Suprapubic skin (tissue), 4 donors: ENCODE measurements at regions not wholly inside any gene's neighbourhood (a gene's known extent, or its start where the extent isn't known, plus 50 kb on each side); places are given as distances from the start of the nearest gene placed in this dataset.

Experiments
- DNase-seq, 2 donors: peaks; one replicate each; pipeline ENCODE4 v3.0.0-alpha.2; 2019; ENCODE audit warnings: low spot score in 2 of 2
- H3K27ac ChIP-seq: fragments of 200-600 bp; sonication (generic); one replicate; pipeline ENCODE4 v1.5.1; 2019
- H3K27me3 ChIP-seq: fragments of 200-600 bp; sonication (generic); one replicate; pipeline ENCODE4 v1.5.1; 2019
- H3K36me3 ChIP-seq: fragments of 200-600 bp; sonication (generic); one replicate; pipeline ENCODE4 v1.5.1; 2019
- H3K4me1 ChIP-seq: fragments of 200-600 bp; sonication (generic); one replicate; pipeline ENCODE4 v1.5.1; 2019
- H3K4me3 ChIP-seq: fragments of 200-600 bp; sonication (generic); one replicate; pipeline ENCODE4 v1.5.1; 2019; ENCODE audit warnings: mild to moderate bottlenecking
- H3K9me3 ChIP-seq: fragments of 200-600 bp; sonication (generic); one replicate; pipeline ENCODE4 v1.5.1; 2019
- EP300 ChIP-seq: sonication (generic); formaldehyde crosslinking; IDR thresholded peaks from one replicate; pipeline ENCODE4 v1.6.1; 2017; ENCODE audit warnings: antibody characterized with exemption
- POLR2A ChIP-seq, 2 donors: fragments of 450-650 bp; IDR thresholded peaks; one replicate each; pipeline ENCODE4 v1.6.1; 2017; ENCODE audit warnings: antibody characterized with exemption in 2 of 2, mild to moderate bottlenecking in 2 of 2, moderate library complexity in 2 of 2
- POLR2AphosphoS5 ChIP-seq, 3 donors: sonication (generic); formaldehyde crosslinking; IDR thresholded peaks; one replicate each; pipeline ENCODE4 v1.6.1; 2017; ENCODE audit warnings: antibody characterized with exemption in 3 of 3
- WGBS: methylation state at CpG from one replicate; pipeline ENCODE4 v1.1.5; 2018; 5-methylcytosine and 5-hydroxymethylcytosine counted together
- TF ChIP-seq, protein P1 (sequence below), 2 donors: fragments of 200-600 bp in 1 of 2; fragments of 450-650 bp in 1 of 2; sonication (generic) in 1 of 2; IDR thresholded peaks; one replicate each; pipeline ENCODE4 v1.5.1; 2016 to 2019; ENCODE audit warnings: antibody characterized with exemption in 2 of 2, mild to moderate bottlenecking in 1 of 2, moderate library complexity in 1 of 2

DNA sequence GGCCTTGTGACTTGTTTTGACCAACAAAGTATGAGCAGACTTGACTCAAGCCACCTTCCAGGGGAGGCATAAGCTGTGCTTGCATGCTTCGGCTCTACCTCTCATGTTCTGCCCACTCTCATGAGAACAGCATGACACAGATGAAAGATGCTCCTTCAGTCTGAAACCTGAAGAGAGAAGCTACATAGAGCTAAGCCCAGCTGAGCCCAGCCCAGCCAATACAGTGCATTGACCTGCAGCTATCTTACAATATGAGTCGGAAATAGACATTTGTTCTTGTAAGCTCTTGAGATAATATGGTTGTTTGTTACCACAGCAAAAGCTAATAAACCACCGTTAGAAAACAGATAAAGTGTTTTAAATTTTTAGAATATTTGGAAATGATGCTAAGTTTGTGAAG, 426.7 kb upstream of the PKDCC start:
- Histone ChIP-seq H3K4me1 (no peaks in the 10 kb centered on the region), H3K4me3 (no peak overlapping the region), H3K27me3 (no peaks in the 10 kb centered on the region), H3K9me3 (no peaks in the 10 kb centered on the region), H3K36me3 (no peaks in the 10 kb centered on the region), H3K27ac (no peak overlapping the region)
- TF ChIP-seq EP300, result no peak
- TF ChIP-seq, protein P1, sequence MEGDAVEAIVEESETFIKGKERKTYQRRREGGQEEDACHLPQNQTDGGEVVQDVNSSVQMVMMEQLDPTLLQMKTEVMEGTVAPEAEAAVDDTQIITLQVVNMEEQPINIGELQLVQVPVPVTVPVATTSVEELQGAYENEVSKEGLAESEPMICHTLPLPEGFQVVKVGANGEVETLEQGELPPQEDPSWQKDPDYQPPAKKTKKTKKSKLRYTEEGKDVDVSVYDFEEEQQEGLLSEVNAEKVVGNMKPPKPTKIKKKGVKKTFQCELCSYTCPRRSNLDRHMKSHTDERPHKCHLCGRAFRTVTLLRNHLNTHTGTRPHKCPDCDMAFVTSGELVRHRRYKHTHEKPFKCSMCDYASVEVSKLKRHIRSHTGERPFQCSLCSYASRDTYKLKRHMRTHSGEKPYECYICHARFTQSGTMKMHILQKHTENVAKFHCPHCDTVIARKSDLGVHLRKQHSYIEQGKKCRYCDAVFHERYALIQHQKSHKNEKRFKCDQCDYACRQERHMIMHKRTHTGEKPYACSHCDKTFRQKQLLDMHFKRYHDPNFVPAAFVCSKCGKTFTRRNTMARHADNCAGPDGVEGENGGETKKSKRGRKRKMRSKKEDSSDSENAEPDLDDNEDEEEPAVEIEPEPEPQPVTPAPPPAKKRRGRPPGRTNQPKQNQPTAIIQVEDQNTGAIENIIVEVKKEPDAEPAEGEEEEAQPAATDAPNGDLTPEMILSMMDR (IDR thresholded peaks at IDR 0.05), result no peak
- no peak for TF ChIP-seq POLR2A (IDR thresholded peaks at IDR 0.05)
- TF ChIP-seq POLR2AphosphoS5 (IDR thresholded peaks at IDR 0.05), result no peak
- DNase-seq, result no peak
- WGBS, result 85% methylated on average over 3 of the region's 3 CpGs

DNA sequence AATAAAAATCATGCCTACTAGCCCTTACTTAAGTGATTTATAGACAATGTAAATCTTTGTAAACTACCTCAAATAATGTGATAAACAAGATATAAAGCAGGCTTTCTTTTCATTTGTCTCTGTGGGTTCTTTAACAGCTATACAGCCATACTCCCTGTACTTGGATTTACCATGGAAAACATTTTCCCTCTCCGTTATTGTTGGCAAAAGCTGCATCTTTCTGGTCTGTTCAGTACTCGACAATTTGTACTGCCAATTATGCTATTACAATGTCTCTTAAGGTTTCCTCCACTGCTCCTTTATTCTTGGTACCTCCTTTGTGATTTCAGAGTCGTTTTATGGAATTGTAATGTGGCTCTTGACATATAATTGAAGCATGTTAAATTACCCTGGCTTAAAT, 426.3 kb upstream of the PKDCC start:
- TF ChIP-seq POLR2AphosphoS5 (IDR thresholded peaks at IDR 0.05) (no peak), EP300 (no peak), POLR2A (IDR thresholded peaks at IDR 0.05) (no peak)
- TF ChIP-seq, protein P1 (IDR thresholded peaks at IDR 0.05), result no peak
- WGBS, result 50% methylated on average over 3 of the region's 3 CpGs
- H3K27ac ChIP-seq, result no peak overlapping the region
- H3K36me3 ChIP-seq, result no peaks in the 10 kb centered on the region
- DNase-seq, result no peak
- no peaks in the 10 kb centered on the region for H3K9me3 ChIP-seq
- H3K4me3 ChIP-seq, result no peak overlapping the region
- no peaks in the 10 kb centered on the region for H3K27me3 ChIP-seq
- no peaks in the 10 kb centered on the region for H3K4me1 ChIP-seq

DNA sequence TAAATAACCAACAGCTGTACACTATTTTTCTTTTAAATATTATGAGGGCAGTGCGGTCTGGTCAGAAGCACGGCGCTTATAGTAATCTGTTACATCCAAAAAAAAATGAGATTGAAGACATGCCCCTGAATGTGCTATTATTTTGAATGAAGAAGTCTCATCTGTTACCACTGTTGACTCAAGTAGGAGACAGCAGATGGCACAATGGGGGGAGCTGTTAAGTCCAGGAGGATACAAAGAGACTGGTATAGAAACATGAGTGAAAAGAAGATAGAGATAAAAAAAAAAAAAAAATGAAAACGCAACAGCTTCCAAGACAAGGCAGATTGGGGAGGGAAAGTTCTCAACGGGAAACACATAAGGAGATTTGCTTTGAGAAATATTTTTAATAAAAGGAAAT, 425.5 kb upstream of the PKDCC start:
- no peak overlapping the region for H3K4me3 ChIP-seq
- no peak overlapping the region for H3K27ac ChIP-seq
- H3K4me1 ChIP-seq, result no peaks in the 10 kb centered on the region
- TF ChIP-seq, protein P1 (IDR thresholded peaks at IDR 0.05), result no peak
- TF ChIP-seq EP300 (no peak), POLR2A (IDR thresholded peaks at IDR 0.05) (no peak), POLR2AphosphoS5 (IDR thresholded peaks at IDR 0.05) (no peak)
- 92% methylated on average over 5 of the region's 5 CpGs for WGBS
- no peaks in the 10 kb centered on the region for H3K27me3 ChIP-seq
- H3K36me3 ChIP-seq, result no peaks in the 10 kb centered on the region
- no peak for DNase-seq
- no peaks in the 10 kb centered on the region for H3K9me3 ChIP-seq

DNA sequence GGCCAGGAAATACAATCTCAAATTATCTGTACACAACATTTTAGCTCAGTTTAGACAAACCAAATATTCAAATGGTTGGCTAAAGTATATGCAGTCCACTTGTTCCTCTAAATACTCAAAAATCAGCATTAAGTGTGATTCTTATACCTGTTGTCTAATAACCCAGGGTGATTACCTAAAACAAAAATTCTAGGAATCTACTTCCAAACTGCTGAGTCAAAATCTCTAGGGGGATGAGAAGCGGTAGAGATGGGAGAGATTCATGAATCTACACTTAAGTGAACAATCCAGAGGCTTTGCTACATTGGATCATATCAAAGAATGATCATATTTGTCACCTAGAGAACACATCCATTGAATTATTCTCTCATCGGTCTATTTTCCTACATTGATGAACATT, 420.9 kb upstream of the PKDCC start:
- TF ChIP-seq EP300 (no peak), POLR2A (IDR thresholded peaks at IDR 0.05) (no peak), POLR2AphosphoS5 (IDR thresholded peaks at IDR 0.05) (no peak)
- TF ChIP-seq, protein P1 (IDR thresholded peaks at IDR 0.05), result no peak
- no peak for DNase-seq
- Histone ChIP-seq H3K4me1 (no peaks in the 10 kb centered on the region), H3K4me3 (no peak overlapping the region), H3K9me3 (no peaks in the 10 kb centered on the region), H3K36me3 (no peaks in the 10 kb centered on the region), H3K27me3 (no peaks in the 10 kb centered on the region), H3K27ac (no peak overlapping the region)
- WGBS, result 87% methylated on average over 2 of the region's 2 CpGs

DNA sequence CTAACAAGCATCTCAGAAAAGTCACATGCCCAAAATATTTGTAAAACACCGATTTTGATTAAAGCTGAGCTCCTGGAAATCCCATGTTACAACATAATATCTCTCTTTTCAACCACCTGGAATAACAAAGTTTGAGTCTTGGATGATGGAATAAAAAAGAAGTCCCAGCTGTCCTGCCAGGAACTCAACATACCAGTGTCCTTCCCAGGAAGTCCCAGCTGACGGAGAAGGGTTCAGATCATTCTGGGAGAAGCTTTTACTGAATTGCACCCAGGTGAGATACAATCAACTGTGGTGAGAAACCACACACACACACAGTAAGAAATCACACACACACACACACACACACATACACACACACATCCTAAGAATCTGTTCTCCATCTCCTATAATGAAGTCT, 413.1 kb upstream of the PKDCC start:
- 66% methylated on average over 2 of the region's 2 CpGs for WGBS
- TF ChIP-seq POLR2AphosphoS5 (IDR thresholded peaks at IDR 0.05), result no peak
- TF ChIP-seq EP300, result no peak
- no peak for TF ChIP-seq POLR2A (IDR thresholded peaks at IDR 0.05)
- TF ChIP-seq, protein P1 (IDR thresholded peaks at IDR 0.05), result no peak
- H3K36me3 ChIP-seq, result no peaks in the 10 kb centered on the region
- DNase-seq, result no peak
- H3K4me1 ChIP-seq, result no peaks in the 10 kb centered on the region
- no peaks in the 10 kb centered on the region for H3K9me3 ChIP-seq
- H3K27me3 ChIP-seq, result no peaks in the 10 kb centered on the region
- no peak overlapping the region for H3K4me3 ChIP-seq
- no peak overlapping the region for H3K27ac ChIP-seq
